ENCODE measurements at regions not wholly inside any gene's neighbourhood (a gene's known extent, or its start where the extent isn't known, plus 50 kb on each side); places are given as distances from the start of the nearest gene placed in this dataset.

- TF ChIP-seq CTCF (IDR thresholded peaks at IDR 0.05) (no peak), POLR2A (IDR thresholded peaks at IDR 0.05) (no peak)
Measured at GRCh38 chr18:37636831-37637477, 71.4 kb upstream of the CELF4 start.

Data from testis (tissue), 2 donors.